ENCODE measurements at regions not wholly inside any gene's neighbourhood (a gene's known extent, or its start where the extent isn't known, plus 50 kb on each side); places are given as distances from the start of the nearest gene placed in this dataset.

DNA sequence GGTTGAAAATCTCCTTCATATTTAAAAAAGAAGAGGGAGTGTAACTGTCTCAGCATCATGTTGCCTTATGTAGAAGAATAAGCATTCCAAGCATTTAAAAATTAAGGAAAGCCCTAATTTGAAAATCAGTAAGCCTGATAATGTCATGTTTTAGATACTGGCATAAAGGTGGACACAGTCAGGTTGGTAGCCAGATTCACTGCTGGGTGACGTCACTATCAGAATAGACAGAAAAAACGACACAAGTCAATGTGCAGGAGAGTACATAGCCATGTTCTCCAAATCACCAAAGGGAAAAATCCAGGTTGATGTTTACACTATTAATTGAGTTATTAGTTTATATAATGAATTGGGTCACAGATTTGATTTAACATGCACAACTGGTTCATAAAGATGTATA is 50.8 kb upstream of the POU3F2 start:
- DNase-seq = no peak
